K562 (cell line): ENCODE measurements at regions not wholly inside any gene's neighbourhood (a gene's known extent, or its start where the extent isn't known, plus 50 kb on each side); places are given as distances from the start of the nearest gene placed in this dataset.

Experiments used
- ATAC-seq: fragments of 200-7000 bp; cut with Tn5 transposase; 3 replicates; pipeline ENCODE4 v1.9.1; 2020; ENCODE audit warnings: moderate library complexity
- BruUV-seq: library from RNA; stranded (reverse); fragments of 400-500 nt; replicated peaks from 2 replicates; lab custom pipeline; 2021; lab: Mats Ljungman, UMichigan
- CTCF ChIA-PET: fragments of 300-600 bp; formaldehyde crosslinking; extraction: SDS; loops from one replicate; lab custom pipeline; 2021; ENCODE audit warnings: low intra/inter-chr PET ratio; lab: Yijun Ruan, JAX
- POLR2A ChIA-PET: fragments of 300-600, 350-650 bp; sonication (Branson Sonifier 250); formaldehyde crosslinking; extraction: SDS; loops from one replicate; lab custom pipeline; 2021; ENCODE audit warnings: antibody characterized with exemption, inconsistent platforms; lab: Yijun Ruan, JAX
- DNase-seq, 4 experiments: peaks; one replicate each; pipeline versions ENCODE4 v3.0.0 to v3.0.0-alpha.2; 2011 to 2018; ENCODE audit warnings: low spot score in 3 of 4, mixed read lengths in 3 of 4; ENCODE audit errors: extremely low read depth in 1 of 4
- FAIRE-seq: peaks from 2 replicates; lab custom pipeline; 2011; peaks lifted over from hg19 to GRCh38; lab: Jason Lieb, UNC
- H2AFZ ChIP-seq: 2 replicates; pipeline ENCODE4 v1.6.0; 2011; ENCODE audit warnings: low read depth, low read length, control low read depth, inconsistent platforms
- H3K27ac ChIP-seq: fragments of 200-600 bp; 3 replicates; pipeline ENCODE4 v1.8.0; 2011; ENCODE audit warnings: low read depth, mild to moderate bottlenecking, control low read depth, inconsistent platforms, low read length, moderate library complexity, mixed read lengths; ENCODE audit errors: extremely low read depth
- H3K27me3 ChIP-seq, 2 experiments: fragments of 300-600 bp in 1 of 2; 2 replicates in 1 of 2; 3 replicates in 1 of 2; pipeline versions ENCODE4 v1.6.0 to v1.8.0; 2011; ENCODE audit warnings: inconsistent platforms in 2 of 2, low read length in 2 of 2, mild to moderate bottlenecking in 1 of 2, mixed read lengths in 1 of 2, moderate library complexity in 1 of 2; ENCODE audit not compliant: control insufficient read depth in 2 of 2, insufficient read depth in 2 of 2
- H3K36me3 ChIP-seq: fragments of 300-600 bp; 3 replicates; pipeline ENCODE4 v1.8.0; 2011; ENCODE audit warnings: mild to moderate bottlenecking, low read length, inconsistent platforms; ENCODE audit not compliant: control insufficient read depth, insufficient read depth
- H3K4me1 ChIP-seq, 2 experiments: fragments of 200-600 bp in 1 of 2; replicated peaks in 1 of 2; 2 replicates in 1 of 2; 3 replicates in 1 of 2; pipeline versions ENCODE4 v1.5.1 to v1.8.0; 2011; ENCODE audit warnings: inconsistent platforms in 2 of 2, low read length in 2 of 2, mild to moderate bottlenecking in 1 of 2, mixed read lengths in 1 of 2, moderate library complexity in 1 of 2; ENCODE audit not compliant: control insufficient read depth in 2 of 2, insufficient read depth in 2 of 2
- H3K4me2 ChIP-seq: 2 replicates; pipeline ENCODE4 v1.6.1; 2011; ENCODE audit warnings: low read length, control low read depth, inconsistent platforms, mixed read lengths; ENCODE audit not compliant: insufficient read depth
- H3K4me3 ChIP-seq: fragments of 200-600 bp; sonication (generic), shearing (Covaris generic); 2 replicates; pipeline ENCODE4 v1.5.1; 2016; ENCODE audit warnings: control low read depth, inconsistent platforms
- H3K79me2 ChIP-seq: fragments of 200-600 bp; 3 replicates; pipeline ENCODE4 v1.8.0; 2011; ENCODE audit warnings: low read length, inconsistent platforms; ENCODE audit not compliant: control insufficient read depth, insufficient read depth
- H3K9ac ChIP-seq, 2 experiments: 2 replicates each; pipeline versions ENCODE4 v1.6.0 to v1.6.1; 2011; ENCODE audit warnings: low read depth in 2 of 2, low read length in 2 of 2, control low read depth in 1 of 2, inconsistent platforms in 1 of 2, mild to moderate bottlenecking in 1 of 2, mixed read lengths in 1 of 2; ENCODE audit not compliant: insufficient read depth in 1 of 2
- H3K9me1 ChIP-seq: one replicate; pipeline ENCODE4 v1.6.0; 2011; ENCODE audit warnings: inconsistent platforms, mild to moderate bottlenecking, low read length, moderate library complexity; ENCODE audit not compliant: control insufficient read depth, insufficient read depth
- H3K9me3 ChIP-seq: replicated peaks from 2 replicates; pipeline ENCODE4 v1.5.1; 2011; ENCODE audit warnings: low read depth, low read length, inconsistent platforms; ENCODE audit not compliant: control insufficient read depth, insufficient read depth
- H4K20me1 ChIP-seq: replicated peaks from 2 replicates; pipeline ENCODE4 v1.6.1; 2011; ENCODE audit warnings: low read length, inconsistent platforms, mixed read lengths; ENCODE audit not compliant: control insufficient read depth, insufficient read depth
- NCOA2 ChIP-seq, 2 experiments: fragments of 450-650 bp; IDR thresholded peaks; 2 replicates each; pipeline ENCODE4 v1.6.1; 2018; ENCODE audit warnings: mild to moderate bottlenecking in 2 of 2, moderate library complexity in 1 of 2; ENCODE audit not compliant: partially characterized antibody in 2 of 2
- PTRF ChIP-seq: fragments of 450-650 bp; IDR thresholded peaks from 2 replicates; pipeline ENCODE4 v1.6.1; 2016; ENCODE audit warnings: mild to moderate bottlenecking, missing genetic modification characterization, missing compliant biosample characterization
- SMAD2 ChIP-seq: fragments of 150-350 bp; IDR thresholded peaks from 2 replicates; pipeline ENCODE4 v1.6.1; 2014; ENCODE audit warnings: low read depth, mild to moderate bottlenecking, low read length
- SMARCC2 ChIP-seq: fragments of 450-650 bp; IDR thresholded peaks from 2 replicates; pipeline ENCODE4 v1.6.1; 2017; ENCODE audit warnings: antibody characterized with exemption, moderate library complexity, mild to moderate bottlenecking, low read depth
- TAF15 ChIP-seq: fragments of 200-400 bp; formaldehyde crosslinking; IDR thresholded peaks from 2 replicates; pipeline ENCODE4 v1.6.1; 2017; ENCODE audit warnings: mild to moderate bottlenecking, low read depth, low read length, moderate library complexity
- TSC22D4 ChIP-seq: fragments of 450-650 bp; IDR thresholded peaks from 2 replicates; pipeline ENCODE4 v1.6.1; 2016; ENCODE audit warnings: missing genetic modification characterization, missing biosample characterization, control low read depth
- WHSC1 ChIP-seq: IDR thresholded peaks from one replicate; pipeline ENCODE4 v1.6.1; 2012; ENCODE audit warnings: low read length, control low read depth, inconsistent platforms
- ZNF778 ChIP-seq: fragments of 450-650 bp; formaldehyde crosslinking; IDR thresholded peaks from 2 replicates; pipeline ENCODE4 v1.4.0; 2020; ENCODE audit warnings: mild to moderate bottlenecking, moderate library complexity
- WGBS: fragments of 100-300 bp; shearing (Covaris generic); methylation state at CpG from one replicate; pipeline ENCODE4 v1.1.6; 2016; ENCODE audit warnings: low coverage, mixed read lengths; ENCODE audit not compliant: insufficient coverage; ENCODE audit errors: missing lambda C conversion rate; 5-methylcytosine and 5-hydroxymethylcytosine counted together
- in situ Hi-C: fragments of 300-500 bp; cut with MboI; formaldehyde crosslinking; loops from 4 replicates; pipeline ENCODE4 v1.15.0; 2018; ENCODE audit warnings: inconsistent platforms, mixed read lengths
- intact Hi-C: fragments of 100-400 bp; cut with micrococcal nuclease; formaldehyde crosslinking; loops from 2 replicates; pipeline ENCODE4 v1.14.2; 2022
- TF ChIP-seq, protein P1 (sequence below): fragments of 250-450 bp; sonication (Bioruptor Pico); IDR thresholded peaks from 2 replicates; pipeline ENCODE4 v1.9.0; 2021; ENCODE audit warnings: mild to moderate bottlenecking
- TF ChIP-seq, protein P2 (sequence below): IDR thresholded peaks from 2 replicates; pipeline ENCODE4 v1.6.1; 2011; ENCODE audit warnings: borderline replicate concordance, low read depth, mild to moderate bottlenecking, moderate library complexity, low read length; ENCODE audit not compliant: insufficient read depth, poor library complexity, severe bottlenecking
- TF ChIP-seq, protein P3 (sequence below): sonication (generic); formaldehyde crosslinking; IDR thresholded peaks from 2 replicates; pipeline ENCODE4 v1.8.0; 2023; ENCODE audit warnings: mild to moderate bottlenecking, missing genetic modification reagents

DNA sequence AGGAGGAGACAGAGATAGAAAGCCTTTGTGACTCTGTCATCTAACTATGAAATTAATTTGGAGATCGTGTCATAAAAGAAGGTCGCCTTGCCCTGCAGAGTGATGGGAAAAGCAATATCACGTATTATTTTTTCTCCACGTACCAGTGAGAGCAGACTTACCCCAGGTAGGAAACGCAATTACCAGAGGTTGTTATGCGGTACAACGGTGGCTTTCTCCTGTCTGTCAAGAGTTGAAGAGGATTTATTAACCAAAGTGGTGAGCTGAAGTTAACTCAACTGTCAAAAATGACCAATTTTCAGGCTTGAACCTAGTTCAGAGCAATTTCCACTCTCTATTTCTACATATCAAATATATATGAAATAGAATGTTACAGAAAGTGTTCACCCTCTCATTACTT is 282.6 kb upstream of the PFKP start:
- Histone ChIP-seq H3K4me2 (no peak overlapping the region), H4K20me1 (no peaks in the 10 kb centered on the region), H3K27me3 (peaks cover 0 to 7% of the 10 kb centered on the region in 2 experiments; a peak in 2 of 5 replicates), H3K27ac (no peak overlapping the region), H3K4me1 (no peaks in the 10 kb centered on the region), H2AFZ (no peak overlapping the region), H3K9me3 (no peaks in the 10 kb centered on the region), H3K36me3 (no peaks in the 10 kb centered on the region), H3K9me1 (no peaks in the 10 kb centered on the region), H3K79me2 (no peaks in the 10 kb centered on the region), H3K4me3 (no peak overlapping the region), H3K9ac (no peak overlapping the region)
- intact Hi-C loops (no loop called here), in situ Hi-C loops (no loop called here)
- ATAC-seq (no peak), DNase-seq (no peak), FAIRE-seq (no peak)
- no peak for TF ChIP-seq WHSC1
- WGBS: under 1% methylated on average over 7 of the region's 7 CpGs
- ChIA-PET POLR2A (interaction anchor here (0.7 kb wide), 1 partner anchor 15 kb away, joined by 4 read pairs; no protein-coding TSS in a partner anchor), CTCF (no interaction called here)
- no TSS peak for BruUV-seq

DNA sequence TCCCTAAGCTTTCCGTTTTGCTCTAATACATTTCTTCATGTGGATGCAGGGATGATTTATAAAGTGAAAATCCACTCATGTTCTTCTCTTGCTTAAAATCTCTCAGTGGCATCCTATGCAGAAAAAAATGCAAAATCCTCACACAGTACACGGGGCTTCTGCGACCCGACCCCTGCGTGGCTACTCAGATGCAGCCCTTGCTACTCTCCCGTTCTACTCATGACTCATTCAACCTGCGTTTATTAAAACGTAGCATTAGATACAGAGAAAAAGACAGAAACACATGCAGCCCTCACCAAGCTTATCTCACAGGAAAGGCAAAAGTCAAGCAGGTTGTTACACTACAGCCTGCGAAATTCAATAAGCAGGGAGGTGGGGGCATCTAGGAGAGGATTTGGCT is 284.4 kb upstream of the PFKP start:
- DNase-seq (no peak), ATAC-seq (no peak), FAIRE-seq (no peak)
- Histone ChIP-seq H3K27me3 (peaks cover 0 to 7% of the 10 kb centered on the region in 2 experiments; a peak in 2 of 5 replicates), H3K4me2 (no peak overlapping the region), H3K79me2 (no peaks in the 10 kb centered on the region), H3K9me3 (no peaks in the 10 kb centered on the region), H3K27ac (no peak overlapping the region), H4K20me1 (no peaks in the 10 kb centered on the region), H2AFZ (no peak overlapping the region), H3K4me3 (no peak overlapping the region), H3K4me1 (no peaks in the 10 kb centered on the region), H3K36me3 (no peaks in the 10 kb centered on the region), H3K9me1 (no peaks in the 10 kb centered on the region), H3K9ac (no peak overlapping the region)
- 0% methylated on average over 9 of the region's 9 CpGs for WGBS
- CTCF ChIA-PET: no interaction called here
- no TSS peak for BruUV-seq
- intact Hi-C loops: no loop called here
- in situ Hi-C loops: no loop called here
- POLR2A ChIA-PET: no interaction called here
- TF ChIP-seq ZNF778 (no peak), SMARCC2 (no peak), TSC22D4 (no peak), SMAD2 (no peak), TAF15 (no peak), NCOA2 (IDR thresholded peaks at IDR 0.05; ENCODE audit: partially characterized antibody in 2 of 2) (no peak), PTRF (tag) (no peak)
- TF ChIP-seq, protein P1, sequence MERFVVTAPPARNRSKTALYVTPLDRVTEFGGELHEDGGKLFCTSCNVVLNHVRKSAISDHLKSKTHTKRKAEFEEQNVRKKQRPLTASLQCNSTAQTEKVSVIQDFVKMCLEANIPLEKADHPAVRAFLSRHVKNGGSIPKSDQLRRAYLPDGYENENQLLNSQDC: no peak
- TF ChIP-seq, protein P2, sequence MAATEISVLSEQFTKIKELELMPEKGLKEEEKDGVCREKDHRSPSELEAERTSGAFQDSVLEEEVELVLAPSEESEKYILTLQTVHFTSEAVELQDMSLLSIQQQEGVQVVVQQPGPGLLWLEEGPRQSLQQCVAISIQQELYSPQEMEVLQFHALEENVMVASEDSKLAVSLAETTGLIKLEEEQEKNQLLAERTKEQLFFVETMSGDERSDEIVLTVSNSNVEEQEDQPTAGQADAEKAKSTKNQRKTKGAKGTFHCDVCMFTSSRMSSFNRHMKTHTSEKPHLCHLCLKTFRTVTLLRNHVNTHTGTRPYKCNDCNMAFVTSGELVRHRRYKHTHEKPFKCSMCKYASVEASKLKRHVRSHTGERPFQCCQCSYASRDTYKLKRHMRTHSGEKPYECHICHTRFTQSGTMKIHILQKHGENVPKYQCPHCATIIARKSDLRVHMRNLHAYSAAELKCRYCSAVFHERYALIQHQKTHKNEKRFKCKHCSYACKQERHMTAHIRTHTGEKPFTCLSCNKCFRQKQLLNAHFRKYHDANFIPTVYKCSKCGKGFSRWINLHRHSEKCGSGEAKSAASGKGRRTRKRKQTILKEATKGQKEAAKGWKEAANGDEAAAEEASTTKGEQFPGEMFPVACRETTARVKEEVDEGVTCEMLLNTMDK: no peak
- TF ChIP-seq, protein P3, sequence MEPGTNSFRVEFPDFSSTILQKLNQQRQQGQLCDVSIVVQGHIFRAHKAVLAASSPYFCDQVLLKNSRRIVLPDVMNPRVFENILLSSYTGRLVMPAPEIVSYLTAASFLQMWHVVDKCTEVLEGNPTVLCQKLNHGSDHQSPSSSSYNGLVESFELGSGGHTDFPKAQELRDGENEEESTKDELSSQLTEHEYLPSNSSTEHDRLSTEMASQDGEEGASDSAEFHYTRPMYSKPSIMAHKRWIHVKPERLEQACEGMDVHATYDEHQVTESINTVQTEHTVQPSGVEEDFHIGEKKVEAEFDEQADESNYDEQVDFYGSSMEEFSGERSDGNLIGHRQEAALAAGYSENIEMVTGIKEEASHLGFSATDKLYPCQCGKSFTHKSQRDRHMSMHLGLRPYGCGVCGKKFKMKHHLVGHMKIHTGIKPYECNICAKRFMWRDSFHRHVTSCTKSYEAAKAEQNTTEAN (CRISPR knock-in tag): no peak
